Gastroesophageal sphincter (tissue), 4 donors: ENCODE measurements at regions not wholly inside any gene's neighbourhood (a gene's known extent, or its start where the extent isn't known, plus 50 kb on each side); places are given as distances from the start of the nearest gene placed in this dataset.

Experiments
- ATAC-seq: fragments of 150-250 bp; one replicate; pipeline ENCODE4 v1.9.1; 2016; ENCODE audit warnings: mild to moderate bottlenecking, moderate library complexity
- H3K27ac ChIP-seq, 4 donors: fragments of 200-600 bp; sonication (generic) in 3 of 4; 1 replicate in 3 of 4; 2 replicates in 1 of 4; pipeline ENCODE4 v1.5.1; 2016 to 2019
- H3K27me3 ChIP-seq: fragments of 200-600 bp; sonication (generic); one replicate; pipeline ENCODE4 v1.5.1; 2019
- H3K36me3 ChIP-seq, 2 donors: fragments of 200-600 bp; sonication (generic); one replicate each; pipeline ENCODE4 v1.5.1; 2019; ENCODE audit warnings: control low read depth in 1 of 2
- H3K4me1 ChIP-seq, 3 donors: fragments of 200-600 bp; sonication (generic); 1 replicate in 2 of 3; 2 replicates in 1 of 3; pipeline ENCODE4 v1.5.1; 2016 to 2019; ENCODE audit warnings: control low read depth in 2 of 3
- H3K4me3 ChIP-seq, 2 donors: fragments of 200-600 bp; sonication (generic); one replicate each; pipeline ENCODE4 v1.5.1; 2019; ENCODE audit warnings: mild to moderate bottlenecking in 1 of 2, moderate library complexity in 1 of 2
- H3K9me3 ChIP-seq, 3 donors: fragments of 200-600 bp; sonication (generic); one replicate each; pipeline ENCODE4 v1.5.1; 2017 to 2019; ENCODE audit warnings: control low read depth in 2 of 3
- EP300 ChIP-seq: sonication (generic); formaldehyde crosslinking; IDR thresholded peaks from one replicate; pipeline ENCODE4 v1.6.1; 2017; ENCODE audit warnings: antibody characterized with exemption, mild to moderate bottlenecking
- POLR2A ChIP-seq, 2 donors: fragments of 450-650 bp; IDR thresholded peaks; one replicate each; pipeline ENCODE4 v1.6.1; 2017; ENCODE audit warnings: antibody characterized with exemption in 2 of 2, mild to moderate bottlenecking in 2 of 2, moderate library complexity in 1 of 2
- POLR2AphosphoS5 ChIP-seq: sonication (generic); formaldehyde crosslinking; IDR thresholded peaks from one replicate; pipeline ENCODE4 v1.6.1; 2017; ENCODE audit warnings: antibody characterized with exemption
- WGBS, 2 donors: methylation state at CpG; one replicate each; pipeline ENCODE4 v1.1.5; 2018; ENCODE audit warnings: low coverage in 1 of 2; 5-methylcytosine and 5-hydroxymethylcytosine counted together
- TF ChIP-seq, protein P1 (sequence below), 4 experiments: fragments of 200-600 bp in 2 of 4; fragments of 450-650 bp in 2 of 4; sonication (generic) in 1 of 4; IDR thresholded peaks; one replicate each; pipeline ENCODE4 v1.5.1; 2017 to 2019; ENCODE audit warnings: antibody characterized with exemption in 4 of 4, mild to moderate bottlenecking in 2 of 4, moderate library complexity in 2 of 4

DNA sequence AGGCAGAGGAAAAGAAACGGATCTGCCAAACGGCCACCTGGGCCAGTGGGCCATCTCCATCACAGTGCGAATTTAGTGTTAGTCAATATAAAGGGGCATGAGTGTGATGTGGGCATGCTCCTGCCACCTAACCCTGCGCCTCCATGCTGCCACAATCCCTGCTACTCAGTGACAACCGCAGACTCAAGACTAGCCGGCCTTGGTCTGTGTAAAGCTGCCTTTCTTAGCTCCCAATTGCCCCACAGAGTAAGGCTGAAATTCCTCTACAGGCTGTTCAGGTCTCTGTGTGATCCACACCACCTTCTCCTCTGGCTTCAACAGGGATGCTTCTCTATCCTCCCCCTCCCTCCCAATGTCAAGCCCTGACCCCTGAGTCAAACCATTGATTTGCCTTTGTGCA lies 269.7 kb downstream of the XXYLT1 start:
- Histone ChIP-seq H3K4me3 (no peak overlapping the region), H3K36me3 (no peaks in the 10 kb centered on the region), H3K9me3 (no peaks in the 10 kb centered on the region), H3K4me1 (peaks cover 0 to 23% (median 12%) of the 10 kb centered on the region in 3 donors), H3K27ac (no peak overlapping the region), H3K27me3 (peaks cover 12% of the 10 kb centered on the region)
- TF ChIP-seq POLR2A (IDR thresholded peaks at IDR 0.05) (no peak), EP300 (no peak), POLR2AphosphoS5 (no peak)
- TF ChIP-seq, protein P1, sequence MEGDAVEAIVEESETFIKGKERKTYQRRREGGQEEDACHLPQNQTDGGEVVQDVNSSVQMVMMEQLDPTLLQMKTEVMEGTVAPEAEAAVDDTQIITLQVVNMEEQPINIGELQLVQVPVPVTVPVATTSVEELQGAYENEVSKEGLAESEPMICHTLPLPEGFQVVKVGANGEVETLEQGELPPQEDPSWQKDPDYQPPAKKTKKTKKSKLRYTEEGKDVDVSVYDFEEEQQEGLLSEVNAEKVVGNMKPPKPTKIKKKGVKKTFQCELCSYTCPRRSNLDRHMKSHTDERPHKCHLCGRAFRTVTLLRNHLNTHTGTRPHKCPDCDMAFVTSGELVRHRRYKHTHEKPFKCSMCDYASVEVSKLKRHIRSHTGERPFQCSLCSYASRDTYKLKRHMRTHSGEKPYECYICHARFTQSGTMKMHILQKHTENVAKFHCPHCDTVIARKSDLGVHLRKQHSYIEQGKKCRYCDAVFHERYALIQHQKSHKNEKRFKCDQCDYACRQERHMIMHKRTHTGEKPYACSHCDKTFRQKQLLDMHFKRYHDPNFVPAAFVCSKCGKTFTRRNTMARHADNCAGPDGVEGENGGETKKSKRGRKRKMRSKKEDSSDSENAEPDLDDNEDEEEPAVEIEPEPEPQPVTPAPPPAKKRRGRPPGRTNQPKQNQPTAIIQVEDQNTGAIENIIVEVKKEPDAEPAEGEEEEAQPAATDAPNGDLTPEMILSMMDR (IDR thresholded peaks at IDR 0.05) = no peak
- WGBS, 2 donors = 90 to 96% methylated on average over 2 to 3 of the region's 6 CpGs
- no peak for ATAC-seq

DNA sequence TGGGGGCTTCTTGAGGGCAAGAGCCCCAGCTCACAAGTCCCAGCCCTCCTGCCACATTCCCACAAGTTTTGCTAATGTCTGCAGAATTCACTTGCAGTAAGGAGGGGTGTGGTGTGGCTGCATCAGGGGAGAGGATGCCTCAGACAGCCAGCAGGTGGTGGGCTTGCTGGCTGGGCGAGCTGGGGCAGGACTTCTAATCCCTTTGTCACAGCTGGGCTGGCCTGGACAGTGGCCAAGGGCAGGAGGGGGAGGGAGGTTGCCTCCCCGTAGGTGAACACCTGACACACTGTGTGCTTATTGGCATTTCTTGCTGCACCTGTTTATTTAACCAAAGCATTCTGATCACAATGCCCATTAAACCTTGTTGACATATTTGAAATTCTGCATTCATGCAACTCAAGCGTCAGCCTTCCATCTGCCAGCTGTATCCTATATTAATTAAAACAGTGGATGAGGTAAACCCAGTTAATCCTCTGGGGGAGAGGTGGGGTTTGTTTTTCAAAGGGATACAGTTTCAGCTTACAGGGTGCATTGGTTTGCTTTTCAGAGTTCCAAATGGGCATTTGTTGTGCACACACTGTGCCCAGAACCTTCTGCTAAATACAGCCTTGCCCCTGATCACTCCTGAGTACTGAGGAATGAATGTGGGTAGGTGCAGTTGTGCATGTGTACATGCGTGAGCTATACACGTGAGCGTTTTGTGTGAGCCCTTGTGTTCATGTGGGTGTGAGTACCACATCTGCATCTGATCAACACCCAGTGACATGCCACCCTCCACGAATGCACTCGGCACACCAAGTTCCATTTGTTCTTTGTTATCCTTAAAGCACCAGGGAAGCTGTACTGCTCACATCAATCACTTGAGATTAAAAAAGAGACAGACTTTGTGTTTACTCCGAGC lies 268.7 kb downstream of the XXYLT1 start:
- peak; percentile 17 for ATAC-seq
- WGBS, 2 donors = 39 to 49% methylated on average over 6 to 7 of the region's 9 CpGs

DNA sequence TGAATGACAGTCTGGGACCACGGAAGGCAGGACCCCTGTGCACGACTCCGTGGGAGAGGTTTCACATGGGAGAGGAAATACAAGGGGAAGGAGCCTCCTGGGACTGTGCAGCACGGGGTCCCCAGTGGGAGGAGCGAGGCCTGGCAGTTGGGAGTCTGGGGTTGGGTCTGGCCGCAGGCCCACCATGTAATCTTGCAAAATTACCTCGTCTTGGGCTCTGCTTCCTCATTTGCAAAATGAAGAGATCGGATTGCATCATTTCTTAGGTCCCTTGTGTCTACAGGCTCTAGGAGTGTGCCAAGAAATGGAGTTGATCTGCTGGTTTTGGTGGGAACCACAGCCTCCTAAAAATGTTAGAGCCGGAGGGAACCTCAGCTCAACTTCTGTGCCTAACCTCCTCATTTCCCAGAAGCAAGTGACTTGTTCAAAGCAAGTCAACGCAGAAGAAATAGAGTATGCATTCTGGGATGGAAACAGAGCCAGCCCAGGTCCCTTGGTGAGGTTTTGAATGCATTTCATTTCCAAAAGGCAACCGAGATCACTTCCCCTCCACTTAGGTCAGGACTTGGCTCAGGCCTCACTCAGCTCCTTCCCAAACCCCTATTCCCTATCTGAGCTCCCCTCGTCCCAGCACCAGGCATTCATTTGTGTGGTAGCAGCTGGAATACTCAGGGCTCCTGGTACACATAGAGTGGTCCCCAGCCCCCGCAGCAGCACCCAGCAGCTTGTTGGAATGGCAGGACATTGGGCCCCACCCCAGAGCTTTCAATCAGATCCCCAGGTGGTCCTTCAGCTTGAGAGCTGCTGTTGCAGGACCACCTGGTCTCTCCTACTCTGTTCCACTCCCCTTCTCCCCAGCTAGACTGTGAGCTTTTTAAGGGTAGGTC lies 267.7 kb downstream of the XXYLT1 start:
- peaks cover 0 to 23% (median 12%) of the 10 kb centered on the region in 3 donors for H3K4me1 ChIP-seq
- 49 to 72% methylated on average over 3 to 7 of the region's 13 CpGs for WGBS, 2 donors
- H3K9me3 ChIP-seq = no peaks in the 10 kb centered on the region
- peak; percentile 87 for ATAC-seq
- no peak for TF ChIP-seq POLR2A (IDR thresholded peaks at IDR 0.05)
- TF ChIP-seq POLR2AphosphoS5 = peak; percentile 25
- TF ChIP-seq, protein P1 (IDR thresholded peaks at IDR 0.05) = no peak
- TF ChIP-seq EP300 = no peak
- H3K27me3 ChIP-seq = peaks cover 12% of the 10 kb centered on the region
- H3K27ac ChIP-seq = peak overlapping the region in 2 of 4 donors; percentile 27 to 54
- no peaks in the 10 kb centered on the region for H3K36me3 ChIP-seq
- H3K4me3 ChIP-seq = no peak overlapping the region

More for the DNA sequence above, 268.7 kb downstream of the XXYLT1 start:
- Histone ChIP-seq H3K4me3 (no peak overlapping the region), H3K9me3 (no peaks in the 10 kb centered on the region), H3K36me3 (no peaks in the 10 kb centered on the region), H3K27ac (peak overlapping the region in 2 of 4 donors; percentile 27 to 54), H3K27me3 (peaks cover 12% of the 10 kb centered on the region), H3K4me1 (peaks cover 0 to 23% (median 12%) of the 10 kb centered on the region in 3 donors)
- no peak for TF ChIP-seq POLR2A (IDR thresholded peaks at IDR 0.05)
- no peak for TF ChIP-seq POLR2AphosphoS5
- no peak for TF ChIP-seq EP300
- TF ChIP-seq, protein P1 (IDR thresholded peaks at IDR 0.05) = peak in 3 of 4 experiments; percentile 22 to 60 (median 42)

DNA sequence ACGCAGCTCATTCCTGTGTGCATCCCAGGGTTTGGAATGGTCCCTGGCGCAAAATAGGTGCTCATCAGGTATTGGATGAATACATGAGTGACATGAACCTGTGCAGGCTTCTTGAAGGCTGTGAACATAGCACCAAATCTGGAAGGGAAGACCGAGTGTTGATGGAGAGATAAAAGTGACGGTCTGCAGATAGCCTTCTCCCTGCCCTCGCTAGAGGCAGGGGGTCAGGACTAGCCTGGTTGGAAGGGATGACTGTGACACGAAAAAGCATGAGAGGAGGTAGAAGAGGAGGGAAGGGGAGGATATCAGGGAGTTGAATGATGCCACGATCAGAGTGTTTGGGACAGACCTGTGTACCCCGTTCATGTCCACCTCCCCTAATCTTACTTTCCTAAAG lies 267.1 kb downstream of the XXYLT1 start:
- H3K36me3 ChIP-seq = no peaks in the 10 kb centered on the region
- H3K4me1 ChIP-seq = peaks cover 0 to 23% (median 12%) of the 10 kb centered on the region in 3 donors
- 84 to 92% methylated on average over 6 of the region's 8 CpGs for WGBS, 2 donors
- no peak for ATAC-seq
- H3K4me3 ChIP-seq = no peak overlapping the region
- H3K9me3 ChIP-seq = no peaks in the 10 kb centered on the region
- peaks cover 12% of the 10 kb centered on the region for H3K27me3 ChIP-seq
- TF ChIP-seq POLR2AphosphoS5 = no peak
- TF ChIP-seq POLR2A (IDR thresholded peaks at IDR 0.05) = no peak
- TF ChIP-seq, protein P1 (IDR thresholded peaks at IDR 0.05) = no peak
- TF ChIP-seq EP300 = no peak
- H3K27ac ChIP-seq = peak overlapping the region in 1 of 4 donors; percentile 18
